ENCODE measurements at regions not wholly inside any gene's neighbourhood (a gene's known extent, or its start where the extent isn't known, plus 50 kb on each side); places are given as distances from the start of the nearest gene placed in this dataset.

DNA sequence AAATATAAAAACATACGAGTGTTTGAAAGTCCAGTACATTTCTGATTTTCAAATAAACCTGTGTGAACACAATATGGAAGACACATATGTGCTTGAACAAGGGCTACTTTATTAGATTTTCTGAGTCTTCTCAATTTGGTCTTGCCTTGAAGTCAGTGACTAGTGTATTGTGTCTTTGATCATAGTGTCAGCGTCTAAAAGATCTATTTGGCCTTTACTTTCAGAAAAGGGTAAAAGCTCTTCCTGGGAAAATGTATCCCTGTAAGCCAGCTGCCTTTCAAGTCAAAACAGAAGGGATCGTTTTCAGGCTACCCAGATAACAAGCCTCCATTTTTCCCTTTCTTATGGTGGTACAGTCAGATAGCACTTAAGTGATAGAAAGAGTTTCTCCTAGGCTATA is 471.9 kb downstream of the CMPK2 start:
- Mint-ChIP-seq H3K27ac (no peak overlapping the region), H3K27me3 (no peaks in the 10 kb centered on the region), H3K9me3 (peaks cover 5% of the 10 kb centered on the region), H3K4me1 (no peaks in the 10 kb centered on the region), H3K36me3 (ENCODE audit: low read depth) (no peaks in the 10 kb centered on the region), H3K4me3 (no peak overlapping the region)
- DNase-seq = no peak
- intact Hi-C loops (cut with micrococcal nuclease) = no loop called here

DNA sequence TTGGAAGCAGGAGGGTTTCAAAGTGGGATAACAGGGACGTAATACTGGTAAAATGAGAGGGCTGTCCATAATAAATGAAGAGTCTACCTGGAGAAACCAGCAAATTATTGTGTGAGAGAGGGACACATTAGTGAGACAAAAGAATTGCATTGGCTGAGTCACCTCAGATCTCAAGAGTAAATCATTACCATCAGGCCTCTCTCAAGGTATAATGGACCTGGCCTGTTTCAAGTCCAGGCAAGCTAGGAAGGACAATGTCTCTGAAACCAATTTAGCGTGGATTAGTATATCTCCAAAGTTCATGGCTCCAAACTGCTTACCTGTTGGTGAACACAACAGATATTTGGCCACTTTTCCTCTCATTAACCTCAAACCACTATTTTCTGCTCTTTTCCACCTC is 471.4 kb downstream of the CMPK2 start:
- H3K27ac Mint-ChIP-seq = no peak overlapping the region
- no peaks in the 10 kb centered on the region for H3K4me1 Mint-ChIP-seq
- intact Hi-C loops (cut with micrococcal nuclease) = no loop called here
- no peak overlapping the region for H3K4me3 Mint-ChIP-seq
- H3K27me3 Mint-ChIP-seq = no peaks in the 10 kb centered on the region
- H3K36me3 Mint-ChIP-seq (ENCODE audit: low read depth) = no peaks in the 10 kb centered on the region
- peaks cover 5% of the 10 kb centered on the region for H3K9me3 Mint-ChIP-seq
- DNase-seq = no peak

DNA sequence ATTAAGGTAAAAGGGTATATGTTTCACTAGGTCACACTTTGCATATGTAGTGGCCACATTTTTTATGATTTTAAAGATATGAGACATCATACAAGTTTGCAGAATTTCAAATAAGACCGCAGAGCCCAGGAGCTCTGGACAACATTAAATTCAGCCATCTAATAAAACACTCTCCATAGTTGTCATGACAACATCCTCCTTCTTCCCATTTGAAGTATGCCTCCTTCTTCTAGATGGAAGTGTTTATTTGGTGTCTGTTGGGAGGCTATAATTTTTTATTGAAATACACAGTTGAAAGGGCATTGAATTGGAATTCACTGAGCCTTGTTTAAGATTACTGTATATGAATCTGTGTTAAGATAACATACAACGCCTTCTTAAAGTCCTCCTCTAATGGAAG is 467.3 kb downstream of the CMPK2 start:
- DNase-seq = no peak
- H3K27ac Mint-ChIP-seq = no peak overlapping the region
- no peaks in the 10 kb centered on the region for H3K27me3 Mint-ChIP-seq
- no peaks in the 10 kb centered on the region for H3K36me3 Mint-ChIP-seq (ENCODE audit: low read depth)
- H3K4me1 Mint-ChIP-seq = no peaks in the 10 kb centered on the region
- intact Hi-C loops (cut with micrococcal nuclease) = no loop called here
- H3K9me3 Mint-ChIP-seq = no peaks in the 10 kb centered on the region
- H3K4me3 Mint-ChIP-seq = no peak overlapping the region

DNA sequence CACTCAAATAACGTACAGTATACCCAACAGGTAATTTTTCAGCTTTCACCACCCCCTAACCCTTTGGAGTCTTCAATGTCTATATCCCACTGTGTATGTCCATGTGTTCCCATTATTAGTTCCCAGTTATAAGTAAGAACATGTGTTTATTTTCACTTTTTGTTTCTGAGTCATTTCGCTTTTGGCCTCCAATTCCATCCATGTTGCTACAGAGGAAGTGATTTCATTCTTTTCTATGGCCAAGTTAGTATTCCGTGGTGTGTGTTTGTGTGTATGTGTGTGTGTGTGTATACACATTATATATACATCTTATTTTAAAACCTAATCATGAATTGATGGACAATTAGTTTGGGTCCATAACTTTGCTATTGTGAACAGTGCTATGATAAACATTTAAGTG is 464.4 kb downstream of the CMPK2 start:
- DNase-seq = no peak
- H3K4me1 Mint-ChIP-seq = no peaks in the 10 kb centered on the region
- no peaks in the 10 kb centered on the region for H3K36me3 Mint-ChIP-seq (ENCODE audit: low read depth)
- H3K4me3 Mint-ChIP-seq = no peak overlapping the region
- no peaks in the 10 kb centered on the region for H3K27me3 Mint-ChIP-seq
- intact Hi-C loops (cut with micrococcal nuclease) = no loop called here
- H3K9me3 Mint-ChIP-seq = no peaks in the 10 kb centered on the region
- H3K27ac Mint-ChIP-seq = no peak overlapping the region

DNA sequence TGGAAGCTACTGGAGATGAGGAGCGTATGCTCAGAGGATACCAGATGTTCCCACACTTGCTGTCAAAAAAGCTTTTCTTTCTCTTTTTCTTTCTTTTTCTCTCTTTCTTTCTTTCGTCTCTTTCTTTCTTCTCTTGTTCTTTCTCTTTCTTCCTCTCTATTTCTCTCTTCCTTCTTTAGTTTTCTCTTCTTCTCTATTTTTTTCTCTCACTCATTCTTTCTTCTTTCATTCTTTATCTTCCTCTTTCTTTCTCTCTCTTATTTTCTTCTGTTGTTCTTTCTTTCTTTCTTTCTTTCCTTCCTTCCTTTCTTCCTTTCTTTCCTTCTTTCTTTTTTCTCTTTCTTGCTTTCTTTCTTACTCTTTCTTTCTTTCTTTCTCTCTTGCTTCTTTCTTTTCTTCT is 457.6 kb downstream of the CMPK2 start:
- H3K27me3 Mint-ChIP-seq = no peaks in the 10 kb centered on the region
- no peaks in the 10 kb centered on the region for H3K9me3 Mint-ChIP-seq
- intact Hi-C loops (cut with micrococcal nuclease) = no loop called here
- no peak overlapping the region for H3K27ac Mint-ChIP-seq
- no peaks in the 10 kb centered on the region for H3K36me3 Mint-ChIP-seq (ENCODE audit: low read depth)
- DNase-seq = no peak
- no peak overlapping the region for H3K4me3 Mint-ChIP-seq
- H3K4me1 Mint-ChIP-seq = no peaks in the 10 kb centered on the region

DNA sequence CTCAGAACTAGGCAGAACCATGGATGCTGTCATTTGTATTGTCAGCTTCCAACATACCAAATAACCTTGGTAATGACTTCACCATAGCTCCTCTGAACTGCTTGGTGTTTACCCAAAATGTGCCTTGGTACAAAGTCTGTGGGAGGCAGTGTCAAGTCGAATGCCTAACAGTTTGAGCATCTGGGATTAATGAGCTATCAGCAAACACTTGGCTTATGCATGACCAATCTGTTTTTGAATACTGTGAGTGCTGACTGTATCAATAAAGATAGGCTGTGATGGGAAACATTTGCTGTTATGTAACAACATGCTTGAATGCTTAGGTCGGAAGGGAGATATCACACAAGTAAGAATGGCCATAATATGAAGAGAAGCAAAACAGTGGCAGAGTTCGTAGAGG is 455.4 kb downstream of the CMPK2 start:
- DNase-seq = no peak
- H3K4me1 Mint-ChIP-seq = no peaks in the 10 kb centered on the region
- H3K9me3 Mint-ChIP-seq = no peaks in the 10 kb centered on the region
- no peak overlapping the region for H3K27ac Mint-ChIP-seq
- intact Hi-C loops (cut with micrococcal nuclease) = no loop called here
- no peaks in the 10 kb centered on the region for H3K36me3 Mint-ChIP-seq (ENCODE audit: low read depth)
- no peaks in the 10 kb centered on the region for H3K27me3 Mint-ChIP-seq
- H3K4me3 Mint-ChIP-seq = no peak overlapping the region

DNA sequence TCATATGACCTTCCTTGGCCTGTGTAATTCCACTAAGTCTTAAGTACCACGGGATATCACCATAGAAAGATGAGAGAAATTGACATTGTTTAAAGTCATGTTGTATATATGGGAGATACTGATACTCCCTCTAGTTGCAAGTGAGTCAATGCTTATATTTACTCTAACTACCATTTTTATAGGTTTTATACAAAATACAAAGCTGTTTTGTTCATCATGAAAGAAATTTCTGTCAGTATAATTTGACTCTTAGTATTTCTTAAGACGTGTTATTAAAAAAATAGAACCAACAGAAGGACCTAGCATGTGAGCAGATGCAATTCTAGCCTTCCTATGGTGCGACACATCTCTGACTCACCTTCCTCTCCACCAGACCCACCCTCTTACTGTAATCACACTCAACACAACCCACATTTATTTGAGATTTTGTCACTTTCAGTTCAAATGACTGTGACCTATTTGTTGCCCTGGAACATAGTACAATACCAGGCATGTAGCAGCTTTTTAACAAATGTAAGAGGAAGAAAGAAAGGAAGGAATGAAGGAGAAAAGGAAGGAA is 453.1 kb downstream of the CMPK2 start:
- H3K4me3 Mint-ChIP-seq = no peak overlapping the region
- DNase-seq = no peak
- intact Hi-C loops (cut with micrococcal nuclease) = no loop called here
- no peaks in the 10 kb centered on the region for H3K4me1 Mint-ChIP-seq
- H3K27ac Mint-ChIP-seq = no peak overlapping the region
- no peaks in the 10 kb centered on the region for H3K36me3 Mint-ChIP-seq (ENCODE audit: low read depth)
- H3K27me3 Mint-ChIP-seq = no peaks in the 10 kb centered on the region
- no peaks in the 10 kb centered on the region for H3K9me3 Mint-ChIP-seq

DNA sequence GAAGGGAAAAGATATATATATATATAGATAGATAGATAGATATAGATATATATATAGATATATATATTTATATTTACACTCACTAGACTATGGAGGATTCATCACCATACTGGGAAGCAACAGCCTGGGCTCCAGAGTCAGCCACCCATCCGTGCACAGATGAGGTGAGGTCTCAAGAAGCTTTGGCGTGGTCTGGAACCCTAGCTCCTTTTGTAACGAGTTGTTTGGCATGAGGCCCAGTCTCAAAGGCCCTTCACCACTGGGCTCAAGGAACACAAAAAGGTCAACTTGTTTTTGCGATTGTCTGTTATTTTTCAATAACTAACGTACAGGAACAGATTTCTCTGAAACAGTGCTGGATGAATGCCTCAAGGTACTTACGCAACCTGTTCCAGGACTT is 448.7 kb downstream of the CMPK2 start:
- Mint-ChIP-seq H3K27me3 (no peaks in the 10 kb centered on the region), H3K36me3 (ENCODE audit: low read depth) (no peaks in the 10 kb centered on the region), H3K27ac (no peak overlapping the region), H3K4me1 (no peaks in the 10 kb centered on the region), H3K9me3 (no peaks in the 10 kb centered on the region), H3K4me3 (no peak overlapping the region)
- intact Hi-C loops (cut with micrococcal nuclease) = no loop called here
- DNase-seq = no peak

DNA sequence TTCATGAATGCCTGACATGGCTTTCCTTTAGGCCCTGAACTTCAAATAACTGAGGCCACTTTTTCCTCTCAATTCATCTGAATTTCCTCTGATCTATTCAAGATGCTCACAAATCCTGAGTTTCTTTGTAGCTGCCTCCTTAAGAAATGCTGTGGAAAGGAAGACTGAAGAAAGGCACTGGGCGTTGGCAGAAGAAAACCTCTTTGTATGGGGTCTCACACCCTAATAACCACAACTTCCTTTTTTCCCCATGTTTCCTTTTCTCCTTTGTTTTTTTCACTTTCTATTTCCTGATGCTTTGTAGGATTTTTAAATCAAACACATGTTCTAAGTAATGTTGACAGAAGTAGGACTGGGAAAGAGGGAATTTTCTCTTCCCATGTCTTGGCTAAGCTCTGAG is 447.4 kb downstream of the CMPK2 start:
- intact Hi-C loops (cut with micrococcal nuclease) = no loop called here
- no peaks in the 10 kb centered on the region for H3K27me3 Mint-ChIP-seq
- H3K9me3 Mint-ChIP-seq = no peaks in the 10 kb centered on the region
- H3K4me1 Mint-ChIP-seq = no peaks in the 10 kb centered on the region
- no peak overlapping the region for H3K27ac Mint-ChIP-seq
- H3K4me3 Mint-ChIP-seq = no peak overlapping the region
- H3K36me3 Mint-ChIP-seq (ENCODE audit: low read depth) = no peaks in the 10 kb centered on the region
- no peak for DNase-seq

DNA sequence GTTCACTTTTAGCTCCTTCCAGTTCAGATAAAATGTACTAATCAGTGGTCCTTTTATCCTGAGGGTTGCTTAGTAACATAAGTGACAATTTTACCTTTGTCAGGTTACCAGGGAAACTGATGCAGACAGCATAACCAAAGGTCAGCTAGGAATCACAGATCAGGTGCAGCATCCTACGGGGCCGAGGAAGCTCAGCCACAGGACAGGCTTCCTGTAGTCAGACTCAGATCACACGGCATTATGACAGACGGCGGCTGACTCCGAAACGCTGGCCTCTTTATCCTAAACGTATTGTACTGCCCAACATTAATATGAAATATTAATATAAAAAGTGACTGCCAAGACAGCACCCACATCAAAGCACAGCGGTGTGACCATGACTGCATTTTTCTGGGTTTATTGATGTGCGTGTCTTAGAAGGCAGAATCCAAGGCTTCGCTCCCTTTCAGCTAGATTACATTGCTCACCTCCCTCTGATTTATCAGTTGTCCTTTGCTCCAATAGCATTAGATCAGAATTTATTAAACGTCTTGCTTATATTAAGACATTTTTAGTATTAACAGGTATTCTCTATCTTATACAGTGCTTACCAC is 444.5 kb downstream of the CMPK2 start:
- Mint-ChIP-seq H3K27me3 (no peaks in the 10 kb centered on the region), H3K9me3 (no peaks in the 10 kb centered on the region), H3K27ac (no peak overlapping the region), H3K4me3 (no peak overlapping the region), H3K36me3 (ENCODE audit: low read depth) (no peaks in the 10 kb centered on the region), H3K4me1 (no peaks in the 10 kb centered on the region)
- no peak for DNase-seq
- intact Hi-C loops (cut with micrococcal nuclease) = no loop called here

DNA sequence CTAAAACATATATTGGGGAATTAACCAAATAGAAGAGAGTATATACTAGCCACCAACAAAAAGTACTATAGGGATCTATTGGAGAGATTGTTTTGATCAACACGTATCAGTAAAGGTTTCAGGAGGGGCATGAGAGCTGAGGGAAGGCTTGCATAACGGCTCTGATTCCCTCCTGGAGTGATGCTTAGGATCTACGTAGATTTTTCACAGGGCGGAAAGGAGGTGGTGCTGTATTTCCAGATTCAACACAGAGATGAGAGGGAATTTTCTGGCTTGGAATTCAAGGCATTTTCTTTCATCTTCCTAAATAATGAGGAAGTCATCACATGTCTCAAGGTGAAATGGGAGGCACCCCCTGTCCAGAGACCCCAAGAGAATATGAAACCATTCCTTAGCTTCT is 443.8 kb downstream of the CMPK2 start:
- intact Hi-C loops (cut with micrococcal nuclease) = no loop called here
- H3K36me3 Mint-ChIP-seq (ENCODE audit: low read depth) = no peaks in the 10 kb centered on the region
- H3K4me1 Mint-ChIP-seq = no peaks in the 10 kb centered on the region
- DNase-seq = no peak
- H3K4me3 Mint-ChIP-seq = no peak overlapping the region
- no peaks in the 10 kb centered on the region for H3K9me3 Mint-ChIP-seq
- H3K27ac Mint-ChIP-seq = no peak overlapping the region
- H3K27me3 Mint-ChIP-seq = no peaks in the 10 kb centered on the region

DNA sequence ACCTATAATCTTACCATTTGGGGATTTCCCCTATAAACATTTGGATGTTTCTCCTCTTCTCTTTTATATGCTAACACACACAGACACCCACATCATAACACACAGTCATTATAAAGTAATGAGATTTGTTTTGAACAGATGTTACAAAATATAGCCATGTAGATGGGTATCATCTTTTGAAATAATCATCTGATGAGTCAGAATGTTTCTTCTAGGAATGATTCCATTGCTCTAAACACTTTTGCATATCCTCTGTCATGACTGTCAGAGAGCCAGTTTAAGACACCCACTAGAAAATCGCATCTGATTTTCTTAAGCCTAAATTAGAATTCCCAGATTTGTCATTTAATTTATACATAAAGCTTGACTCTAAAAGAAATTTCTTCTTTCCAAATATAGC is 442.6 kb downstream of the CMPK2 start:
- intact Hi-C loops (cut with micrococcal nuclease) = no loop called here
- Mint-ChIP-seq H3K27ac (no peak overlapping the region), H3K27me3 (no peaks in the 10 kb centered on the region), H3K36me3 (ENCODE audit: low read depth) (no peaks in the 10 kb centered on the region), H3K4me3 (no peak overlapping the region), H3K9me3 (no peaks in the 10 kb centered on the region), H3K4me1 (no peaks in the 10 kb centered on the region)
- DNase-seq = no peak

DNA sequence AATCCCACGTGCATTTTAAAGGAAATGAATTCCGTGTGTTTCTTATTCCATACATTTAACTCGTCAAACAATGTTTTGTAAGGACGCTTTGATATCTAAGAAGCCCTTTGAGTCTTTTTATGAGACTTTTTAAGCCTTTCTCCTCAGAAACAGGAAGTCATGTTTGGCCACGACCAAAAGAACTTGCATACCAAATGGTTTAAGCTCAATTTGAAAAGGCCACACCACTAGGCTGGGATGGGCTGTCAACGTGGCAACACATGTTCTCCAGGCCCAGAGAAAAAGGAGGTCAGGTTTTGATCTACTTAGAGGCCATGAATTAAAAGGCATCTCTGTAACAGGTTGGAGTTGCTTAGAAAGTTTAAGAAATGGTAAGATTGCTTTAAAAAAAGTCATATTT is 441.8 kb downstream of the CMPK2 start:
- Mint-ChIP-seq H3K36me3 (ENCODE audit: low read depth) (no peaks in the 10 kb centered on the region), H3K4me3 (no peak overlapping the region), H3K4me1 (no peaks in the 10 kb centered on the region), H3K9me3 (no peaks in the 10 kb centered on the region), H3K27ac (no peak overlapping the region), H3K27me3 (no peaks in the 10 kb centered on the region)
- intact Hi-C loops (cut with micrococcal nuclease) = no loop called here
- DNase-seq = no peak

DNA sequence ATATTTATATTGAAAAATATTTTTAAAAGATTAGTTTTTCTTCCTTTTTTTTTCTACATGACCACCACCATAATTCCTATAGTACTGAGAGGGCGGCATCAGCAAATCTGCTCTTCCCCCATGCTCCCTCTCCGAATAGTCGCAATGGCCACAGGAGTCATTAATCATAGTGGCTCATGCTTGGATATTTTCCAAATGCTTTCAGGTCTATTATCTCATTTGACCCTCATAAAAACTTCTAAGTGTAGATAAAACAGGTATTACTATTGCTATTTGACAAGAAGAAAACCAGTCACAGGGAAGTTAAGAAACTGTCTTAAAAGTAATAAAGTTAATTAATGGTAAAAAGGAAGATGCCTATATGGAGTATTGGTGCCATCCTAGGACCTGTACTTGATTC is 440.7 kb downstream of the CMPK2 start:
- H3K36me3 Mint-ChIP-seq (ENCODE audit: low read depth) = no peaks in the 10 kb centered on the region
- H3K27ac Mint-ChIP-seq = no peak overlapping the region
- H3K27me3 Mint-ChIP-seq = no peaks in the 10 kb centered on the region
- DNase-seq = peak; percentile 1
- H3K4me3 Mint-ChIP-seq = no peak overlapping the region
- intact Hi-C loops (cut with micrococcal nuclease) = no loop called here
- H3K9me3 Mint-ChIP-seq = no peaks in the 10 kb centered on the region
- no peaks in the 10 kb centered on the region for H3K4me1 Mint-ChIP-seq

DNA sequence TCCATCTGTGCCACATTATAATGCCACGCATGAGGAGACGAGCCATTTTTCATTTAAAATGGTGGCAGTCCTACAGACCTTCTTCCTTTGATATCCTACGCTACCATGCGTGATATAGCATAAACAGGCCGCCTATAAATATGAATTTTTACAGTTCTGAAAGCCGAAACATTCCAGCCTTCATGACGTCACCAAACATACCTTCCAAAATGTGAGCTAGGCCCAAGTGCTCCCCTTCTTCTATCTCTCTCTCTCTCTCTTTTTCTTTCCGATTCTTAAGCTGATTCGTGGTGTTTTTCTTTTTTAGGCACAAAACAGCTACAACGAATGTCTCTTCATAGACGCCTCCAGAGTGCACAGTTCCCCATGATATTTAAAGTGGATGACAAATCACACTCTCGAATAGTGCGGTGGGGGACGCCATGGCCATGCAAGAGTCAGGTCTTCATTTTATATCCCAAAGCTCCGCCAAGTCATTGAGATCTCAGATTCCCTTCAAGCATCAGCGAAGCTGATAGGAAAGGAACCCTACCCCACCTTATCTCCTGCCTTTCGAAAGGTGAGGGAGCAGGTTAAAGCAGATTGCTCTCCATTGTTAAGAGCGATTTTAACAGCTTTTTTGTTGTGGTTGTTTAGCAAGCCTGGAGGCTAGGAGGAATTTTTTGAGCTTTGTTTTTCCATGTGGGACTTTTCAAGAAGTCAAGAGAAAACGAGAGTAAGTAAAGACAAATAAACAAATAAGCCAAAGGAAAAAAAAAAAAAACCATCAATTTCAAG is 436.3 kb downstream of the CMPK2 start:
- Mint-ChIP-seq H3K4me1 (no peaks in the 10 kb centered on the region), H3K27ac (no peak overlapping the region), H3K36me3 (ENCODE audit: low read depth) (no peaks in the 10 kb centered on the region), H3K27me3 (no peaks in the 10 kb centered on the region), H3K4me3 (no peak overlapping the region), H3K9me3 (peaks cover 3% of the 10 kb centered on the region)
- intact Hi-C loops (cut with micrococcal nuclease) = no loop called here
- DNase-seq = no peak

Measured in activated CD4-positive, alpha-beta T cell treated with anti-CD3 and anti-CD28 coated beads, Interleukin-2, amount 10 ng/mL, durations not matched to agents 24 days and 14 days (primary cell).